T-helper 1 cell treated with Interleukin-12 subunit alpha and Interleukin-12 subunit beta and Interleukin-4 antibody, amounts not matched to agents 30 μg/mL and 1 μg/mL, for 36 hours (primary cell): ENCODE measurements at regions not wholly inside any gene's neighbourhood (a gene's known extent, or its start where the extent isn't known, plus 50 kb on each side); places are given as distances from the start of the nearest gene placed in this dataset.

Source experiments
- H3K27ac Mint-ChIP-seq: one replicate; pipeline ENCODE4 v1.8.0; 2021; ENCODE audit warnings: mild to moderate bottlenecking, mixed read lengths
- H3K27me3 Mint-ChIP-seq: one replicate; pipeline ENCODE4 v1.8.0; 2021; ENCODE audit warnings: low read depth, mixed read lengths
- H3K36me3 Mint-ChIP-seq: one replicate; pipeline ENCODE4 v1.8.0; 2021; ENCODE audit warnings: low read depth, mixed read lengths
- H3K4me1 Mint-ChIP-seq: one replicate; pipeline ENCODE4 v1.8.0; 2021; ENCODE audit warnings: low read depth, mixed read lengths
- H3K4me3 Mint-ChIP-seq: one replicate; pipeline ENCODE4 v1.8.0; 2021; ENCODE audit warnings: mild to moderate bottlenecking, moderate library complexity, mixed read lengths
- H3K9me3 Mint-ChIP-seq: one replicate; pipeline ENCODE4 v1.8.0; 2021; ENCODE audit warnings: mixed read lengths

DNA sequence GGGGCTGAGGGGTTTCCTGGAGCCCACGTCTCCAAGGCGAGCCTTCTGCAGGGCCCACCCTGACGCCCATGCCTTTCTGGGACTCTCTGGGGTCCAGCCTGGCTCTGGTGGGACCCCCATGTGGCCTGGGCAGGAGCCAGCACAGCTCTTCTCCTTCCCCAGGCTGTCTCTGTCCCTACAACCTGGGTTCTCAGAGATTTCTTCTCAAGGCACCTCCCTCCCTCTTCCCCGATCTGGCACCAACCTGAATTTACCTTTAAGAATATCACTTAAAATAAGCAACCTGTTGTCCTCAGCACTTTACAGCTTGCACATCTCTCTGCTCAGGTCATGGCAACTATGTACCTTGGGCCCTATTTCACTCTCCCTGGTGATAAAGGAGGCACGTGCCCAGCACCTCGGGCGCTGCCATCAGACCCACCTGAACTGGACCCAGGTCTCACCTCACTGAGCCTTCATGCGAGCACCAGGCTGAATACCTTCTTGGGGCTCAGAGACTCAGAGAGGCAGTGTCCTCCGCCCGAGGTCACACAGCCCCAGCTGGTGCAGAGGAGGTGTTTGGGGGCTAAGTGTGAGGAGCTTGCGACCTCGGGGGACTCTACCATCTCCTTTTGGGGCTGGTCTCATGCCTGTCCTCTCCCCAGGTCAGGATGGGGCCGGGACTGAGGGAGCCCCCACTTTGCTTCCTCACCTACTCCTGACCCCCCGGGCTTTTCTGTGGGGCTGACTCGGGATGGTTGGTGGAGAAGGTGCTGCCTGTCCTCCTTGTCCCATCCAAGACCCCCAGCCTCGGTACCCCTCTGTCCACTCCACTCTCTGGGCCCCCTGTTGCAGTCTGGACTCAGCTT, 217.7 kb downstream of the C9orf50 start:
- H3K4me1 Mint-ChIP-seq = peaks cover 2% of the 10 kb centered on the region
- no peaks in the 10 kb centered on the region for H3K9me3 Mint-ChIP-seq
- no peak overlapping the region for H3K4me3 Mint-ChIP-seq
- no peaks in the 10 kb centered on the region for H3K27me3 Mint-ChIP-seq
- no peak overlapping the region for H3K27ac Mint-ChIP-seq
- H3K36me3 Mint-ChIP-seq = no peaks in the 10 kb centered on the region

DNA sequence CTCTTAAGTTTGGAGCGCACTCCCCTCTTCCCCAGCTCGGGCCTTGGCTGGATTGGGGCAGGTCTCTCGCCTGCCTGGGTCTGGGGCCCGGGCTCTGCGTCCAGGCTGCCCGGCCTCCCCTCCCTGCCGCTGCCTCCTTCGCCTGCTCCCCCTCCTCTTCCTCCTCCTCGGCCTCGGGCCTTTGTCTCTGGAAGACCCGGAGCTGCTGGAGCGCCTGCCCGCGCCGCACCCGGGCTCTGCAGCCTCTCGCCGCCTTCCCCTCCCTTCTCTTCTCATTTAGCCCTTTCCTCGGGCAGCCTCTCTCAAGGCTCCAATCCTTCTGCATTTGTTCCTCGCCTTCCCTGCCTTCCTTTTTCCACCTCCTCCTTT, 218.5 kb downstream of the C9orf50 start:
- H3K27ac Mint-ChIP-seq = no peak overlapping the region
- H3K4me1 Mint-ChIP-seq = peaks cover 2% of the 10 kb centered on the region
- H3K9me3 Mint-ChIP-seq = no peaks in the 10 kb centered on the region

DNA sequence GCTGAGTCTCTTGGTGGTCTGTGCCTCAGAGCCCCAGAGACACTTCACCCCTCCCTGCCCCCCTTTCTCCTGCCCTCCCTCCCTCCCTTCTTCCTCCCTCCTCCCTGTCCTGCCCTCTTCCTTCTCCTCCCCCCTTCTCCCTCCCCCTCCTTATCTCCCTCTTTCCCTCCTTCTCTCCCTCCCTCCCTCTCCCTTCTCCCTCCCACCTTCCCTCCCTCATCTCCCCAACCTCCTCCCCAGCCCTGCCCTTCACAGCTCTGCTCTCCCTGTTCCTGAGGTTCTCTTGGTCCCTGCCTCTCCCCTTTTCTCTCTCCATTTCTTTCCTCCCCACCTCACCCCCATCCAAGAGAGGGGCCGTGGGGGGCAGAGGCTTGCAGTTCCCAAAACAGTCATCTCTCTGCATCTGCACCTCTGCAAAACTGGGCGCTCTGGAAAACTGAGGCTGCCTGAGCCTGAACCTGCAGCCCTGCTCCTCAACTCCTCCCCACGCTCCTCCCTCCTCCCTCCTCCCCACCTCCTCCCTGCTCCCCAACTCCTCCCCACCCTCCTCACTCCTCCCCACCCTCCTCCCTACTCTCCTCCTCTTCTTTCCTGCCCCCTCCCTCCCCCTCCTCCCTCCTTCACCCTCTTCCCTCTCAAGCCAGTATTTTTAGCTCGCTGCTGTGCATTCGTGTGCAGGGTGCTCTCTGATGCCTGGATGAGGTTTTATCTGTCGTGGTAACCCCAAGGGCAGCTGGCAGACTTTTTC, 219.1 kb downstream of the C9orf50 start:
- Mint-ChIP-seq H3K9me3 (no peaks in the 10 kb centered on the region), H3K27ac (no peak overlapping the region), H3K4me3 (no peak overlapping the region), H3K36me3 (no peaks in the 10 kb centered on the region), H3K4me1 (peaks cover 2% of the 10 kb centered on the region), H3K27me3 (no peaks in the 10 kb centered on the region)

More for the DNA sequence above, 218.5 kb downstream of the C9orf50 start:
- no peak overlapping the region for H3K4me3 Mint-ChIP-seq
- H3K36me3 Mint-ChIP-seq = no peaks in the 10 kb centered on the region
- no peaks in the 10 kb centered on the region for H3K27me3 Mint-ChIP-seq

DNA sequence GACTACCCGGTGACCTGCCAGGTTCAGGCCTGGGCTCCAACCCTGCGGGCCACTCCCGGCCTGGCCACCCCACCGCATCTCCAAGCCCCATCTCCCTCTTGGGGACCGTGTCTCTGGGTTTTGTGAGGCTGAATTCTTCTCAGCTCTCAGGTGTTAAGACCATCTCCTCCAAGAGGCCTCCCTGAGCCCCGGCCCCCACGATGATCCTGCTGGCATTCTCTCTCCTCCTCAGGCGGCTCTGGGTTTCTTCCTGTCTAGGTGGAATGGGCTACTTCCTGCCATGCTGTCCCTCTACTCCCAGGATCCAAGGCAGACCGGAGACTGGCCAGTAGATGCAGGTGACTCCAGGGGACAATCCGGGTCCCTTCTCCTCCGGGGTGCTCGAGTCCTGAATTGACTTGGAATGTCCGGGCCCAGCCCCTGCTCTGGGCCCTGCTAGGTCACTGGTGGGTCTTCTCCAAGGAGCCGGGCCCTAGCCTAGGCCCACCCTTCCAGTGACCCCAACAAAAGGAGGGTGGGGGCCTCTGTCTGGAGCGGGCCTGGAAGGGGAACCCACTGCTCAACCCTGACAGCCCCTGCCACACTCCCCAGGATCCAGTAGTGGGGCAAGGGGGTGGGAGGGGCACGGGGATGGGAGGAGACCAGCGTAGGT, 219.8 kb downstream of the C9orf50 start:
- H3K4me3 Mint-ChIP-seq = no peak overlapping the region
- no peaks in the 10 kb centered on the region for H3K4me1 Mint-ChIP-seq
- no peaks in the 10 kb centered on the region for H3K36me3 Mint-ChIP-seq
- H3K9me3 Mint-ChIP-seq = no peaks in the 10 kb centered on the region
- H3K27me3 Mint-ChIP-seq = no peaks in the 10 kb centered on the region
- no peak overlapping the region for H3K27ac Mint-ChIP-seq

DNA sequence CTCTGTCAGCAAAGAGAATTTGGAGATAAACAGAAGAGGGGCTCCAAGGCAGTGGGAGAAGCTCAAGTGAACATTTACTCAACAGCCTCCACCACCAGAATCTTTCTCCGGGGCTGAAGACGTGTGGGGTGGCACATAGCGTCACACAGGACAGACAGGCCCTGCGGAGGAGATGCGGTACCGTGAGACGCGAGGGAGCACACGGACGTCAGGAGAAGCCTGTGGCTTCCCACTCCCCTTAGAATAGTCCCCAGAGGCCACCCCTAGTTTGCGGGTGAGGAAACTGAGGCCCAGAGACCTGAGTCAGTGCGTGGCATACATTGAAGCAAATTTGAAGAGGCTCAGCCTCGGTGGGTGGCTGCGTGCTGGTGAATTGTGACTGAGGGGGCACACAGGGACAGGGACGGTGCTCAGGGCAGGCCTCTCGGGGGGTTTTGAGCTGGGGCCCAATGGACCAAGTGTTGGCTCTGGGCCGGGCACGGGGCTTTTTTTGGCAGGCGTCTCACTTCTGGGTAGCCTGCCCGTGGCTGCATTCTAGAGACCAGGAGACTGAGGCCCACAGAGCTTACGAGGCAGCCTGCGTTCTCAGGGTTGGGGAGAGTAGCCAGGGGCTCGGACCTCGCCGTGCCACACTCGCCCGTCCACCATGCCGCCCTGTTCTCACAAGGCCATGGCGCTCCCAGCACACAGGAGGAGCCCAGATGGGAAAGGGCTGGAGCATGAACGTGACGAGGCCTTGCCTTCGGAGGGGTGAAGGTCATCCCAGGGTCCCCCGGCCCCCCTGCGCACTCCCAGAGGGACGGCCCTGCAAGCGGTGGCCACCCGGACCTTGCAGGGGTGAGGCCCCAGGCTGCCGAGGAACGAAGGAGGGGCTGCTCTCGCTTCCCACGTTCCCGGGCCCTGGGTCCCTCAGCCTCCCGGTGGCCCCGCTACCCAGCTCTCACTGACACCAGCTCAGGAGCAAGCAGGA, 220.6 kb downstream of the C9orf50 start:
- H3K27me3 Mint-ChIP-seq = no peaks in the 10 kb centered on the region
- no peaks in the 10 kb centered on the region for H3K9me3 Mint-ChIP-seq
- H3K4me3 Mint-ChIP-seq = no peak overlapping the region
- no peaks in the 10 kb centered on the region for H3K4me1 Mint-ChIP-seq
- no peaks in the 10 kb centered on the region for H3K36me3 Mint-ChIP-seq
- no peak overlapping the region for H3K27ac Mint-ChIP-seq

DNA sequence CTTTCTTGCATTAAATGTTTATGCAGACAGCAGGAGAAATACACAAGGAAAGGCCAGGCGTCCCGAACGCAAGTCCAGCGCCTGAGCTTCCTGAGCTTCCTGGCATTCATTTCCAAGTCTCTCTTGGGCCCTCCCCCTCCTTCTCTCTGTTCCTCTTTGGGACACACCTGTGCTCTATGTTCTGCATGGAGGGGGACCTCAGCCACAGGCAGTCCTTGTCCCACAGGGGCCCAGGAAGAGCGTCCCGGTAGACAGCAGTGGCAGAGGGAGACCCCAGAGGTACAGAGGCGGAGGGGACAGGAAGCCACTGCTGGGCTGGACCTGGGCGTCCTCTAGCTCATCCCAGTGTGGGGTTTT, 221.3 kb downstream of the C9orf50 start:
- Mint-ChIP-seq H3K27me3 (no peaks in the 10 kb centered on the region), H3K4me1 (no peaks in the 10 kb centered on the region), H3K4me3 (no peak overlapping the region), H3K27ac (no peak overlapping the region), H3K36me3 (no peaks in the 10 kb centered on the region), H3K9me3 (no peaks in the 10 kb centered on the region)

DNA sequence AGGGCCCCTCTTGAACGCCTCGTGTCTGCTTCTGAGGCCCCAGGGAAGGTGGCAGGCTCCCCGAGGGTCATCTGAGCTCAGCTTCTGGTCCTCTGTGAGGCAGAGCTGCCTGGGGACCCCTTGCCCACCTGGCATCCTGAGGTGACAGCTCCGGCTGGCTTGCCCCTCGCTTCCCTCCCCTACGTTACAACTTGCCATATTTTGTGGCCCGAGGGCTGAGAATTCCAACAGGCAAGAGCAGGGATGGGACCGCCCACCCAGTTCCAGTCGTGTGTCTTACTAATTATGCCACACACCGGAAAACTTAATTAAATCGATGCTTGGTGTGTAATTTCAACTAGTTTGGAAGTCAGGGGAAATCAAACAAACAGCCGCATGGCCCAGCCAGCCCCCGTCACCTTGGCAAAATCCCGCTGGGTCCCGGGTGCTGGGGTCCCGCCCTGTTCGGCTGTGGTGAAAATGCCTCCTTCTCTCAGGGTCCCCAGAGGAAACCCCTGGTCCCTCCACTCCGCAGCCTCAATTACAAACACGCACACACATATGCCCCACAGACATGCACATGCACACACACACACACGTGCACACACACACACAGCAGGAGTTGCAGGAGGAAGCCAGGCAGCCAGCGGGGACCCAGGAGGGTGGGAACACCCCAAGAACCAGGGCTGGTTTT, 221.0 kb upstream of the IER5L start:
- H3K9me3 Mint-ChIP-seq = no peaks in the 10 kb centered on the region
- no peaks in the 10 kb centered on the region for H3K36me3 Mint-ChIP-seq
- no peak overlapping the region for H3K4me3 Mint-ChIP-seq
- H3K27me3 Mint-ChIP-seq = no peaks in the 10 kb centered on the region
- H3K4me1 Mint-ChIP-seq = no peaks in the 10 kb centered on the region
- H3K27ac Mint-ChIP-seq = no peak overlapping the region

DNA sequence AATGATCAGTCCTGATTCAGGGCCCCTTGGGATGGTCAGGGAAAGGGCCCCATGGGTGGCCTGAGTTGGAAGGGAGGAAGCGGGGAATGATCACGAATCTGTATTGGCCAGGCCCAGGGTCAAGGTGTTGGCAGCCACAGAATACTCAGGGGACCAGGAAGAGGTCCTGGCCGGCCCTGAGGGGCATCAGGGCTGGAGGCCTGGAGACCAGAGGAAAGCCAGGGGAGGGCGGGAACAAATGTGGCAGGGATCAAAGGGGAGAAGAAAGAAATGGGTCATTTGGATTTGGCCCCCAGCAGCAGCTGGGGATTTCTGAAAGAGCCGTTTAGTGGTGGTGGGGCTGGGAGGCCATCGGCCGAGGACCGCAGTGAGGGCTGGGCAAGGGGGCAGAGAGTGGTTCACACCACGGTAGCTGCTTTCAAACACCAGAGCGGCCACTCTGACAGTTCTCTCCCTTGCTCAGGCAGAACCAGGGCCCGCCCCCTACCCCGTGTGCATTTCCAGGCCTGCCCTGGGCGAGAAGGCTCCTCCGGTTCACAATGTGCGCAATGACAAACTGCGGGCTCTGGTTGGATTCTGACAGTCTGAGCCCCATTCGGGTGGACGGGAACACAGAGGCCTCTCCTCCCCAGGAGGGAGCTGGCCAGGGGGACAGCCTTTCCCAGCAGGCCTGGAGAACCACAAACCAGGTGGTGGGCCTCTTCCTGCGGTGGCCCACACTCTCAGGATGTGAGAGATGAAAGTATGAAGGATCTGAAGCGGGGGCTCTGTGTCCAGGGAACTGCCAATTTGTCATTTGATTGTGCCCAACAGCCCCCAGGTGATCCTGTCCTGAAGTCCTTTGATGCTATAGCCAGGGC, 220.3 kb upstream of the IER5L start:
- no peaks in the 10 kb centered on the region for H3K4me1 Mint-ChIP-seq
- no peak overlapping the region for H3K27ac Mint-ChIP-seq
- no peak overlapping the region for H3K4me3 Mint-ChIP-seq
- no peaks in the 10 kb centered on the region for H3K36me3 Mint-ChIP-seq
- no peaks in the 10 kb centered on the region for H3K27me3 Mint-ChIP-seq
- H3K9me3 Mint-ChIP-seq = no peaks in the 10 kb centered on the region

DNA sequence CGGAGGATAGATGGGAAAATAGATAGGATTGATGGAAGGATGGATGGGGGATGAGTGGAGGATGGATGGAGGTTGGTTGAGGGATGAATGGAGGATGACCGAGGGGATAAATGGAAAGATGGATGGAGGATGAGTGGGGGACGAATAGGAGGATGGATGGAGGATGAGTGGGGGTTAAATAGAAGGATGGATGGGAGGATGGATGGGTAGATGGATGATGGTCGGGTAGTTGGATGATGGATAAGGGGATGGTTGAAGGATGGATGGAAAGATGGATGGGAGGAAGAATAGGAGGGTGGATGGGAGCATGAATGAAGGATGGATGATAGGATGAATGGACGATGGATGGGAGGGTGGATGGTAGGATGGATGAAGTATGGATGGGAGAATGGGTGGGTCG, 219.3 kb upstream of the IER5L start:
- H3K4me3 Mint-ChIP-seq = no peak overlapping the region
- H3K27ac Mint-ChIP-seq = no peak overlapping the region
- H3K9me3 Mint-ChIP-seq = no peaks in the 10 kb centered on the region
- no peaks in the 10 kb centered on the region for H3K36me3 Mint-ChIP-seq
- H3K27me3 Mint-ChIP-seq = no peaks in the 10 kb centered on the region
- no peaks in the 10 kb centered on the region for H3K4me1 Mint-ChIP-seq

DNA sequence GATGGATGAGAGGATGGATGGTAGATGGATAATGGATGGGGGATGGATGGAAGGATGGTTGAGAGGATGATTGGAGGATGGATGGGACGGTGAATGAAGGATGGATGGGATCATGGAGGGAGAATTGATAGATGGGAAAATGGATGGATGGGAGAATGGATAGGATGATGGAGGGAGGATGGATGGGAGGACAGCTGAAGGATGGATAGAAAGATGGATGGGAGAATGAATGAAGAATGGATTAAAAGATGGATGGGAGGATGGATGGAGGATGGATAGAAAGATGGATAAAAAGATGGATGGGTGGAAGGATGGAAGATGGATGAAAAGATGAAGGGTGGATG, 218.3 kb upstream of the IER5L start:
- Mint-ChIP-seq H3K27ac (no peak overlapping the region), H3K4me1 (no peaks in the 10 kb centered on the region), H3K9me3 (no peaks in the 10 kb centered on the region), H3K27me3 (no peaks in the 10 kb centered on the region), H3K4me3 (no peak overlapping the region), H3K36me3 (no peaks in the 10 kb centered on the region)

DNA sequence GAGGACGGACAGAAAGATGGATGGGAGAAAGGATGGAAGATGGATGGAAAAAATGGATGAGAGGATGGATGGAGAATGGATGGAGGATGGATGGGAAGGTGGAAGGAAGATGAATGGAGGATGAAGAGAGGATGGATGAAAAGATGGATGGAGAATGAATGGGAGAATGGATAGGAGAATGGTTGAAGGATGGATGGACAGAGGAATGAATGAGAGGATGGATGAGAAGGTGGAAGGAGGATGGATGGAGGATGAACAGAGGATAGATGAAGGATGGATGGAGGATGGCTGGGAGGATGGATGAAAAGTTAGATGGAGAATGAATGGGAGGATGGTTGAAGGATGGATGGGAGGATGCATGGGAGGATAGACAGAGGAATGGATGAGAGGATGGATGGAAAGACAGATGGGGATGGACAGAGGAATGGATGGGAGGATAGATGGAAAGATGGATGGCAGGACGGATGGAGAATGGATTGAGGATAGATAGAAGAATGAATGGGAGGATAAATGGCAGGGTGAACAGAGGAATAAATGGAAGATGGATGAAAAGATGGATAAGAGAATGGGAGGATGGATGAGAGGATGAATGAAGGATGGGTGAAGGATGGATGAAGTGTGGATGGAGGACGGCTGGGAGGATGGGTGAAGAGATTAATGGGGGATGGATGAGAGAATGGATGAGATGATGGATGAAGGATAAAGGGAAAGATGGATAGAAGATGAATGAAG, 217.7 kb upstream of the IER5L start:
- Mint-ChIP-seq H3K27me3 (no peaks in the 10 kb centered on the region), H3K4me3 (no peak overlapping the region), H3K9me3 (no peaks in the 10 kb centered on the region), H3K36me3 (no peaks in the 10 kb centered on the region), H3K27ac (no peak overlapping the region), H3K4me1 (no peaks in the 10 kb centered on the region)

DNA sequence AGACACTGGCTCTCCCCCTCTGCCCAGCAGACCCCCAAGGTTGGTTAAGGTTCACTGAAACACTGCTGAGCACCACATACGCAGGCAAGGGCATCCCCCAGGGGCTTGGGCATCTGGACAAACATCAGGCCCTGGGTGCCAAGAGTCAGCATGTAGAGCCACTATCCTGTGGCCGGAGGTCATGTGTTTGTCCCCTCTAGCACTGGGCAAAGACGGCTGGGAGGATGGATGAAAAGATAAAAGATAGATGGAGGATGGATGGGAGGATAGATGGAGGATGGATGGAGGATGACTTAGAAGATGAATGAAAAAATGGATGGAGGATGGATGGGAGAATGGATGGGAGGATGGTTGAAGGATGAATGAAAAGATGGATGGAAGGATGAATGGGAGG, 216.8 kb upstream of the IER5L start:
- Mint-ChIP-seq H3K4me3 (no peak overlapping the region), H3K36me3 (no peaks in the 10 kb centered on the region), H3K27ac (no peak overlapping the region), H3K9me3 (no peaks in the 10 kb centered on the region), H3K4me1 (no peaks in the 10 kb centered on the region), H3K27me3 (no peaks in the 10 kb centered on the region)
